ENCODE measurements at regions not wholly inside any gene's neighbourhood (a gene's known extent, or its start where the extent isn't known, plus 50 kb on each side); places are given as distances from the start of the nearest gene placed in this dataset.

DNA sequence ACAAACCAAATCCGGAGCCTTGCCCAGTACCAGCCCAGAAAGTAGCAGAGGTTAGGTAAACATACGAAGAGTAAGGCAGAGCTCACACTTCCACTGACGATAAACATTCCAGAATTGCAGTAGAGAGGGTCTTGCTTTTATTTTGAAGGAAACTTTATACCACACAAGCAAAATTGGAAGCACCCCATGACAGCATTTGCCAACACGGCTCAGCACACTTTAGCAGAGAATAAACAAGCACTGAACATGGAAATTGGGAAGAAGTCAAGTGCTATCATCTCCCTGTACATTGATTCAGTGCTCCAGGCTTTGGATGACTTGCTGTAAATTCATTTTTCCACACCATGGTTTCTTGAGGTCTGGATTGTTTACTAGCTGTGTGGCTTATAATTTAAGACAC is 160.7 kb upstream of the FAM47C start:
- TF ChIP-seq, protein P1, sequence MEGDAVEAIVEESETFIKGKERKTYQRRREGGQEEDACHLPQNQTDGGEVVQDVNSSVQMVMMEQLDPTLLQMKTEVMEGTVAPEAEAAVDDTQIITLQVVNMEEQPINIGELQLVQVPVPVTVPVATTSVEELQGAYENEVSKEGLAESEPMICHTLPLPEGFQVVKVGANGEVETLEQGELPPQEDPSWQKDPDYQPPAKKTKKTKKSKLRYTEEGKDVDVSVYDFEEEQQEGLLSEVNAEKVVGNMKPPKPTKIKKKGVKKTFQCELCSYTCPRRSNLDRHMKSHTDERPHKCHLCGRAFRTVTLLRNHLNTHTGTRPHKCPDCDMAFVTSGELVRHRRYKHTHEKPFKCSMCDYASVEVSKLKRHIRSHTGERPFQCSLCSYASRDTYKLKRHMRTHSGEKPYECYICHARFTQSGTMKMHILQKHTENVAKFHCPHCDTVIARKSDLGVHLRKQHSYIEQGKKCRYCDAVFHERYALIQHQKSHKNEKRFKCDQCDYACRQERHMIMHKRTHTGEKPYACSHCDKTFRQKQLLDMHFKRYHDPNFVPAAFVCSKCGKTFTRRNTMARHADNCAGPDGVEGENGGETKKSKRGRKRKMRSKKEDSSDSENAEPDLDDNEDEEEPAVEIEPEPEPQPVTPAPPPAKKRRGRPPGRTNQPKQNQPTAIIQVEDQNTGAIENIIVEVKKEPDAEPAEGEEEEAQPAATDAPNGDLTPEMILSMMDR (IDR thresholded peaks at IDR 0.05) = no peak
- TF ChIP-seq POLR2A (IDR thresholded peaks at IDR 0.05) = no peak

Measured in adrenal gland (tissue), 5 donors.